ENCODE measurements at regions not wholly inside any gene's neighbourhood (a gene's known extent, or its start where the extent isn't known, plus 50 kb on each side); places are given as distances from the start of the nearest gene placed in this dataset.
"Not testable (repeated sequence)": the region's sequence is repeated elsewhere in the genome, so short reads cannot be mapped to it uniquely, and the experiment has no call there.

GRCh38 chr14:106044515-106044914, 518.1 kb downstream of the TMEM121 start:
- DNase-seq (ENCODE audit: low read depth, low spot score): no peak

DNA sequence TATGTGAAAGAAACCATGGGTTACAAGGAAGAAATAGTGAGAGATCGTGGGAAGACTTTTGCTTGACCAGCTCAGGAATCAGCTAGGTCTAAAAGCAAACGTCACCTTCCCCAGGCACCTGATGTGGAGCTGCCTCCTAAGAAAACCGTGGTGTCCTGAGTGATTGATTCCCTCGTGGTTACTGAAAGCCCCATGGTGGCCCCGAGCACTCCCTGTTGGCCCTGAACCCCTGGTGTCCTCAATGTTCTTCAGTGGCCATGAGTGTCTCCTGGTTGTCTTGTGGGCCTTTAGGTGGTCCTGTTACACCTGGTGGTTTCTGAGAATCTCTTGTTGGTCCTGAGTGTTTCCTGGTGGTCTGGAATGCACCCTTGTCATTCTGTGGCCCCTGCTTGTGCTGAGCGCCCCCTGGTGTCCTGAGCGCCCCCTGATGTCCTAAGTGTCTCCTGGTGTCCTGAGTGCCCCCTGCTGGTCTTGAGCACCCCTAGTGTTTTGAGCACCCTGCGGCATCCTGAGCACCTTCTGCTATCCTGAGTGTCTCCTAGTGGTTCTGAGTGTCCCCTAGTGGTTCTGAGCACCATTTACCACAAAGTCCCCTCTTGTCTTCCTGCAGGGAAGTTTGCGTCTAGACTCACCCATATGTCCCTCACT, 518.7 kb downstream of the TMEM121 start:
- DNase-seq (ENCODE audit: low read depth, low spot score): peak; percentile 76

- no peak for DNase-seq (ENCODE audit: low read depth, low spot score)
These were observed 525.4 kb downstream of the TMEM121 start for GRCh38 chr14:106051796-106052195.

DNA sequence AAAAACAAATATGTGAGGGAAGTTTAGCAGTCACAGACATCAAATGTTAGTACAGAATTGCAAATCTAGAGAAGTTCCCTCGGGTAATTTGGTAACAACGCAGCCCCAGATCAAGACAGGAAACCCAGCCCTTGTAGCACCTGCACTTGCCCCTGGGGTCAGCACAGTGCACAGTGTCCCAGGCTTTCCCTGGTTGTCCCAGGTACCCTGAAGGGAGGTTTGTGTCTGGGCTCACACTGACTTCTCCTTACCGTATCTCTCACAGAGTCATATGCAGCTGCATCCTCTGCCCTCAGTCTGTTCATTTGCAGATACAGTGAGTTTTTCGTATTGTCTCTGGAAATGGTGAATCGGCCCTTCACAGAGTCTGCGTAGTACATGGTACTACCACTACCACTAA, 528.9 kb downstream of the TMEM121 start:
- DNase-seq (ENCODE audit: low read depth, low spot score): no peak

DNA sequence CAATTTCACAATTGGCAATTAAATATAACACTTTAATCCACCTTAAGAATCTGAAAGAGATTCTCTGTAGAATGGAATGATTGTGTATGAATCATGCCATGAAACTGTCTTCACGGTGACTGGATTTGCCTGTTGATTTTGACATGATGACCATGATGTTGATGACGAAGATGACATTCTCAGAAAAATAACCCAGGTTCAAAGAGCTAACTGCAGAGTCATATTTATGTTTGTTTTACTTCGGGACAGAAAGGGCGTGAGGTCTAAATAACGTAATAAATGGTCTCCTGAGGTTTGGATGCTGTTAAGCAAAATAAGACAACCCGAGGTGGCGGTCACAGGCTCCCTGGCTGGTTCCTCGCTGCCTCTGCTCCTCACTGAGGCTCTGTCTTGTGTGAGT, 532.0 kb downstream of the TMEM121 start:
- no peak for DNase-seq (ENCODE audit: low read depth, low spot score)

DNA sequence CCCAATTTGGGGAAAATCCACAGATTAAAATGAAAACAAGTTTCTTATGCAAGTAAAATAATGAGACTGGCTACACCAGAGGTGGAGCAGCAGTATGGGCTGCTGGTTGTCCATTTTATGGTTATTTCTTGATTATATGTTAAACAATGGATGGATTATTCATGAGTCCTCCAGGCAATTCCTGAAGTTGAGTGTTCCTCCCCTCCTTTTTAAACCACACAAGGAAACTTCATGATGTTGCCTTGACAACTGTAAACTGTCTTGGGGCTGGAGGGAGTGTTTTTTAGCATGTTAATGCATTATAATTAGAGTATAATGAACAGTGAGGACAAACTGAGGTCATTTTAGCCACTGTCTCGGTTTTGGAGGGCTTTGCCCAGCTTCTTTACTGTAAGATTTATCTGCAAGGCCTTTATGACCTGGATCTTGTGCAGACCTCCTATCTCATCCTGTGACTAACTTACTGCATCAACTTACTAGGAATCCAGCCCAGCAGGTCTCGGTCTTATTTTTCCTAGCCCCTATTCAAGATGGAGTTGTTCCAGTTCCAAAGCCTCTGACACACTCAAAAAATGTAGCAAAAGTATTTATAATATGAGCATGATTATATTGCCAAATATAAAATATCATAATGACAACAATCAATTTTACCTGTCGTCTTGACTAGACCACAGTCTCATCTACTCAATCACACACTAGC, 534.0 kb downstream of the TMEM121 start:
- DNase-seq (ENCODE audit: low read depth, low spot score): no peak

- DNase-seq (ENCODE audit: low read depth, low spot score): peak; percentile 38
These were observed 535.6 kb downstream of the TMEM121 start for GRCh38 chr14:106061877-106062500.

DNA sequence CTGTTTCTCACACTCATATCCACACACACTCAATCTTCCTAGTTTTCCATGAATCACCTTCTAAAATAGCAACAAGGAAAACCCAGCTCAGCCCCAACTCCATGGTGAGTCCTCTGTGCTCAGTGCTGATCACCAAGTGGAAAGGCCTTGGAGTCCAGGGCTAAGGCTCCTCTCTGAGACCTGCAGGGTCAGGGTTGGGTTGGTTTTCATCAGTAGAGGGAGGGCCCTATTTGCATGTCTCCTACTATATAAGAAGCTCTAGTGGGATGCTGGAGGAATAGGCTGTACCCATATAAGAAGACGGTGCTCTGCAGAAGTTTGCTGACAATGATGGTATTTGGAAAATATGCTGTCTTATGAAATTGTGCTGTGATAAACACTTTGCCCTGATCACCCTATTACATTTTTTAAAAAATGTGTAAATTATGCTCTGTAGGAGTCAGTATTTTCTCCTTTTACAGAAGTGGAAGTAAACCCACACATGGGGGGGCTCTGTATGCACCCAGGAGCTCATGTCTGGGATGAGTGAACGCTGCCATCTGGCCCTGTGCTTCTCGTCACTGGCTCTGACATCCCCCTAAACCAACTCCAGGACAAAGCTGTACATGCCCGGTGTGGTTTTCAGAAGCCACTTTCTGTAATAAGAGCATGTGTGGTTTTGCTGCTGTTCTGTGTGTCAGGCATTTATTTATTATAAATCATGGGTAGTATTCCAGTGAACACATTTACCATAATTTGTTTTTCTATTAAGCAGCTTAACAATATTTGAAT, 536.3 kb downstream of the TMEM121 start:
- no peak for DNase-seq (ENCODE audit: low read depth, low spot score)

DNA sequence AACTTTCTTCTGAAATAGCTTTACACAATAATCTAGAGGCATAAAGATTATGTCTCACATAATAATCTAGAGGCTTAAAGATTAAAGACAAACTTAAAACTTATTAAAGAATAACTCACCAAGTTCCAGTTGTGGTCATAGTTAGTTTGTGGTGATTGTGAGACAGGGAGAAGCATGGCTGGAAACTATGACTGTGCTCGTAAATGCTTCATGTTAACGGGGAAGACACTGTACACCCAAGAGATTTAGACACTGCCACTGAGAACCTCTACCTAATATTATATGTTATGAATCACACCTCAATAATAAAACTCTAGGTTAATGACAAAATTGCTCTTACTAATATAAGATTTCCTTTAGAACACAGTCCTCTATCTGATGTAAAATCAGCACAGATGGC, 541.6 kb downstream of the TMEM121 start:
- no peak for DNase-seq (ENCODE audit: low read depth, low spot score)

GRCh38 chr14:106069804-106070625, 543.6 kb downstream of the TMEM121 start:
- no peak for DNase-seq (ENCODE audit: low read depth, low spot score)

- no peak for DNase-seq (ENCODE audit: low read depth, low spot score)
These were observed 554.5 kb downstream of the TMEM121 start for GRCh38 chr14:106080922-106081321.

DNA sequence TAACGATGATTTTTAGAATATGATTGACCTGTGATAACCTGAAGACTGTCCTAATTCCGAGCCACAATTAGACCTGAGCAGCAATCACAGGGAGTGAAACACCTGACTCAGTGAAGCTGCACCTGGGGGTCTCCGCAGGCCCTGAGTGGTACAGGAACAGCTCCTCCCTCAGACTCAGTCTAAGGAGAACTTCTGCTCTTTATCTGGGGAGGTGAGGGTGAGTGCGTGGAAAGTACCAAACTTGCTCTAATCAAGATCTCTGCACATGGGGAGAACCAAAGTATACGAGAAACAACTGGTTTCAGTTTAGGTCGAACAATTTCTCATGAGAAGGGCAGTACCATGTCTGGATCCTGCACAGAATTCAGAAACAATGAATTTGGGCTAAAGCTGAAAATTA, 555.3 kb downstream of the TMEM121 start:
- DNase-seq (ENCODE audit: low read depth, low spot score): not testable (repeated sequence)

DNA sequence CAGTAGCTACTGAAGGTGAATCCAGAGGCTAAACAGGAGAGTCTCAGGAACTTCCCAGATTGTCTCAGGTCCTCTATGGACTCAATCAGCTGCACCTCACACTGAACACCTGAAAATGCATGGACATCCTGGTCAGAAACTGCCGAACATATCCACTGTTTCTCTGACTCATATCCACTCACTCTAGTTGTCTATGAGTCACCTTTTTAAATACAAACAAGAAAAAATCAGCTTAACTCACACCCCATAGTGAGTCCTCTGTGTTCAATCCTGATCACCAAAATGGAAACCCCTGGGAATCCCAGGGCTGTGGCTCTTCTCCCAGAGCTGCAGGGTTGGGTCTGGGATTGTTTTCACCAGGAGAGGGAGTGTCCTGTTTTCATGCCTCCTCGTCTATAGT, 556.7 kb downstream of the TMEM121 start:
- DNase-seq (ENCODE audit: low read depth, low spot score): no peak

DNA sequence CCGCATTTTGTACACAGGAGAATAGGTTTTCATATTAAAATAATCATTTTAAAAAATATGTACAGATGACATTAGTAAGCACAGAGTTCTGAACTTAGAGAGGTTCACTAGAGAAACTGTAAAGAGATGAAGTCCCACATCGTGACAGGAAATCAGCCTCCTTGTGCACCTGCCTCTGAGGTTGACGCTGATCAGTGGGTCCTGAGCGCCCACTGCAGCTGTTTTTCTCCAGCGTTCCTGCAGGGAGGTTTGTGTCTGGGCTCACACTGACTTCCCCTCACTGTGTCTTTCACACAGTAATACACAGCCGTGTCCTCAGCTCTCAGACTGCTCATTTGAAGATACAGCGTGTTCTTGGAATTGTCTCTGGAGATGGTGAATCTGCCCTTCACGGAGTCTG, 561.5 kb downstream of the TMEM121 start:
- DNase-seq (ENCODE audit: low read depth, low spot score): no peak

- not testable (repeated sequence) for DNase-seq (ENCODE audit: low read depth, low spot score)
These were observed 562.5 kb downstream of the TMEM121 start for GRCh38 chr14:106088860-106089259.

DNA sequence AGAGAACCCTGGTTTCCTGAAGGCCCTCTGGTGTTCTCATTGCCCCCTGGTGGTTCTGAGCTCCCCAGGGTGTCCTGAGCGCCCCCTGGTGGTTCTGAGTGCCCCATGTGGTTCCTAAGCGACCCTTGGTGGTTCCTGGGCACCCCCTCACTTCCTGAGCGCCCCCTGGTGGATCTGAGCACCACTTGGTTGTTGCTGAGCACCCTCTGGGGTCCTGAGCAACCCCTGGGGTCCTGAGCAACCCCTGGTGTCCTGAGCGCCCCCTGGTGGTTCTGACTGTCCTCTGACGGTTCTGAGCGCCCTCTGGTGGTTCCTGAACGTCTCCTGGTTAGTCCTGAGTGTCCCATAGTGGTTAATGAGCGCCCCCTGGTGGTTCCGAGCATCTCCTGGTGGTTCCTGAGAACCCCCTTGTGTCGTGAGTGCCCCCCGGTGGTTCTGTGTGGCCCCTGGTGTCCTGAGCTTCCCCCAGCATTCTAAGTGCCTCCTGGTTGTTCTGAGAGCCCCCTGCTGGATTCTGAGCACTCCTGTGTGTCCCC, 568.3 kb downstream of the TMEM121 start:
- peak; percentile 56 for DNase-seq (ENCODE audit: low read depth, low spot score)

DNA sequence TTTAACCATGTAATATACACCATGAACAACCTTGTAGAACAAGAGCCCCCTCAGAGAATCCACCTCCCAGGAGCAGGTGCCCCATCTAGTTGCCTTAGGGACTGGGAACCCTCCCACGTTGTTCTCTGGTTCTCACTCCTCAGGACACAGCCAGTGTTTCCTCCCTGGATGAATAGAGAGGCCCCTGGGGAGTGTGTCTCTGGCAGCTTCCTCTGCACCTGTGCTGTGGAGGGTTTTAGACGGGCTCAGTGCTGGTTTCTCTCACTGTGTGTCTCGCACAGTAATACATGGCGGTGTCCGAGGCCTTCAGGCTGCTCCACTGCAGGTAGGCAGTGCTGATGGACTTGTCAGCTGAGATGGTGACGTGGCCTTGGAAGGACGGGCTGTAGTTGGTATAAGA, 581.3 kb downstream of the TMEM121 start:
- DNase-seq (ENCODE audit: low read depth, low spot score): no peak

DNA sequence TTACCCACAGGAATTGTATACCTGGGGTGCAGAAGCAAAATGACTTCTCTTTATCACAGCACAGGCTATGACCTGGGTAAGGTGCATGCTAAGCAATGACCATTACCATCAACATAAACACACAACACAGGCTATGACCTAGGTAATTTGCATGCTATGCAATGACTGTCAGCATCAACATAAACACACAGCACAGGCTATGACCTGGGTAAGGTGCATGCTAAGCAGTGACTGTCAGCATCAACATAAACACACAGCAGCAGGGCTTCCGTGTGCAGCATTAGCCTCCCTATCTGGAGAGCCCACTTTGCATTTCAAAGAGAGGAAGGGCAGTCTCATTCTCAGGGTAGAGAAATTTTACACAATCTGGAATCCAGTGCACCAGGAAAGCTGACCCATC, 583.0 kb downstream of the TMEM121 start:
- DNase-seq (ENCODE audit: low read depth, low spot score): no peak

DNA sequence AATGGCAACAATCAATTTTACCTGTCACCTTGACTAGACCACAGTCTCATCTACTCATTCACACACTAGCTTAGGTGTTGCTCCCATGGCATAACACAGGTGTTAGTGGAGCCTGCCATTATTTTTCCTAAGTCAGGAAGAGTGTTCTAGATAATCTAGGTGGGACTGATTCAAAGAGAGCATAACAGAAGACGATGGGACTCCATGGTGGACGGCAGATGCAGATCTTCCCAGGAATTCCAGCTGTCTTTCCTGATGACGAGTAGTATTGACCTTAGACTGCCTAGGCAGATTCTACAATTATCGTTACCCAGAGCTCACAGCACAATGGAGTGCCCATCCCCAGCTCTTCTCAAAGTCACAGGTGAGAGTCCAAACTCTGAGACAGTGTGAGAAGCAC, 589.0 kb downstream of the TMEM121 start:
- DNase-seq (ENCODE audit: low read depth, low spot score): no peak

- not testable (repeated sequence) for DNase-seq (ENCODE audit: low read depth, low spot score)
These were observed 590.1 kb downstream of the TMEM121 start for GRCh38 chr14:106116339-106116930.

DNA sequence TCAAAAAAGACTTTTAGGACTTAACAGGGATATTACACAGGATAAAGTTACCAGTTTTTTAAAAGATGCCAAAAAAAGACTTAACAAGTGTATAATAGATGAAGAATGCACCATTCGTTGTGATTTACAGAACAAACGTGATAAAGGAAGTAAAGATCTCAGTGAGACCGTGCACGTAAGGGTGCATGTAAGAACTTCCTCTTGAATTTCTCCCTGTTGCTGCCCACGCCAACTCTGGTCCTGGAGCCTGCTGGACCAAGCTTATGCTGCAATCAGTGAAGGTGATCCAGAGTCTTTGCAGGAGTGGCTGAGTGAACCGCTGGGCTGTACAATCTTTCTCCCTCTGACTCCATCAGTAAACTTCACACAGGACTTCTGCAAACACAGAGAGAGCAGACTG, 593.7 kb downstream of the TMEM121 start:
- DNase-seq (ENCODE audit: low read depth, low spot score): no peak

Measured in activated naive CD8-positive, alpha-beta T cell treated with anti-CD3 and anti-CD28 coated beads, Interleukin-2, amount 50 U/mL, for 16 hours (primary cell).